GM12891 (cell line): ENCODE measurements at regions not wholly inside any gene's neighbourhood (a gene's known extent, or its start where the extent isn't known, plus 50 kb on each side); places are given as distances from the start of the nearest gene placed in this dataset.

Experiments
- POLR2A ChIP-seq: IDR thresholded peaks from 2 replicates; pipeline ENCODE4 v1.6.1; 2011; ENCODE audit warnings: low read depth, low read length, control low read depth
- SPI1 ChIP-seq: IDR thresholded peaks from 2 replicates; pipeline ENCODE4 v1.6.1; 2011; ENCODE audit warnings: low read depth, low read length, control low read depth
- TAF1 ChIP-seq: IDR thresholded peaks from 2 replicates; pipeline ENCODE4 v1.6.1; 2011; ENCODE audit warnings: low read depth, low read length, control low read depth

DNA sequence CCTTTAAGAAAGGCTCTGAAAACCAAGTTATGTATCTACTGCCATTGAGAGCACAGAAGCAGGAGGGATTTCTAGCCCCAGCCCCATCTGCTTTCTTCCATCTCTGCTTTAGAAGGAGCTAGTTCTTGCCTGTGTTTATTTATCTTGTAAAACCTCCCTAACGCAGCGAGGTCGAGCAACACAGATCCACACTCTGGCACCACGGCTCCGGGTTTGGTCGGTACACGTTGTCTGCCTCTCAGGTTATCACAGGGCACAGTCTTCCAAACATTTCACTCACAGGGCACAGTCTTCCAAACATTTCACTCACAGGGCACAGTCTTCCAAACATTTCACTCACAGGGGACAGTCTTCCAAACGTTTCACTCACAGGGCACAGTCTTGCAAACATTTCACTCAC is 69.7 kb upstream of the TLR3 start:
- no peak for TF ChIP-seq POLR2A
- no peak for TF ChIP-seq SPI1
- no peak for TF ChIP-seq TAF1
